ENCODE measurements at regions not wholly inside any gene's neighbourhood (a gene's known extent, or its start where the extent isn't known, plus 50 kb on each side); places are given as distances from the start of the nearest gene placed in this dataset.
A peak's percentile ranks its signal among the peaks of the same experiment; 100 is the strongest.

DNA sequence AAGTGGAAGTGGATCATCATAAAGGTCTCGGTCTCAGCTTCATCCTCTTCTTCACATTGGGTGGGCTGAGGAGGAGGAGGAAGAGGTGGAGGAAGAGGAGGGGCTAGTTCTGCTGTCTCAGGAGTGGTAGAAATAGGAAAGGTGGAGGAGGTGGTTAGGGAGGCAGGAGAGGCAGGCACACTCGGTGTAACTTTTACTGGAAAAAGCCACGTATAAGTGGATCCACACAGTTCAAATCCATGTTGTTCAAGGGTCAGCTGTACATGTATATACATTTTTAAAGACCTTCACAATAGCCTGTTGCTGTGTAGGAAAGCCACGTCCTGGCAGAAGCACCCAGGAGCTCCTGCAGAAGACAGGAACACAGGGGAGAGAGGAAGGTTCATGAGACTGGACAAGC, 110.3 kb upstream of the RAB12 start:
- no peak overlapping the region for H3K27ac ChIP-seq
- DNase-seq (ENCODE audit: low read depth, low spot score): no peak

DNA sequence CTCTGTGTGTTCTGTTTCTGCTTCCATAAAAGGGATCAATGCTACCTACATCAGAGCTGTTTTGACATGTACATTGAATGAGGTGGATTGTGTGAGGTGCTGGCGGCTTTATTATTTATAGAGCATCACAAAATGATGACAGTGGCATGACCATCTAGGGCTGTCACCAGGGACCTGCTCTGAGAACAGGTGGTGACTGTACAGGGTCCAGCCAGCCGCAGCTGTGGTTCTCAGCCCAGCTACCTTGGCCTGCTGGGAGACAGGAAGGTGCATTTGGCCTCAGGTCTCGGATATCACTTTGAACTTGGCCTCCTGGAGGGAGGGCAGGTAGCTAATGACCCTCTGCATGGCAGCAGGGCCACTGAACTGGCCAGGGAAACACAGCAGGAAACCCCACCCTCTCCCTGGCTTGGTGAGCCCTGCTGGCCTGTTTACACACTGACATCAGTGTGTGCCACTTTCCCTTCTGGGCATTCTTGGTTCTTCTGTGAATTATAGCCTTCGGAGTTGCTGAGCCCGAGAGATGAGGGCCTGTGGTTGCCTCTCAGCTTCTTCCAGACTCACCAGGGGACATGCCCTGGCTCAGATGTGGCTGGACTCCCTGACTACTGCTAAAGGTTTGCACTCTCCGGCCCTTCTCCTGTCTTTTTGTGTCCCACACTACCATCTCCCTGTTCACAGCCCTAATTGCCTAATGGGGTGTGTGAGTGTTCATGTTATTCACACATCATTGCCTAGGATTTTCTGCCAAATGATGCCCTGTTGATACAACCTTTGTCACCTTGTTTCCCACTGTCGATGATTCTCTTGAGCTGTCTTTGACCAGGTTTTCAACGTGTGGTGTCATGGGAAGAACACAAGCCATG, 109.2 kb upstream of the RAB12 start:
- DNase-seq (ENCODE audit: low read depth, low spot score): no peak
- no peak overlapping the region for H3K27ac ChIP-seq

DNA sequence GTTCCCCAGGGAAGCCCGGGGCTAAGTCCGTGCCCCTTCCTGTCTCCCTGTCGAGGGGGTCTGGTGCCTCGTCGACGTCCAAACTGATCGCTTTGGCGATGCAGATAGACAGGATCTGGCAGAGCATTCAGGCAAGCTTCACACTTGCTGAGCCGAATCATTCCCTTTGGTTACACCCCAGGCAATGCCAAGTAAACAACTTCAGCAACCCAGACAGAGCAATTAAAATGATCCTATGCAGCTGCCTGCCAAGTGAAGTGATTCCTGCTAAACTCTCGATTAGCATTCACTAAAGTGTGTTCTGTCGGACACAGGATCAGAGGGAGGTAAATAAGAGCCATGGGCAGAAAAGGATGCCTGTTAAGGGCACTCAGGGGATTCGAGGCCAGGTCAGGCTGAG, 108.2 kb upstream of the RAB12 start:
- no peak for DNase-seq (ENCODE audit: low read depth, low spot score)
- no peak overlapping the region for H3K27ac ChIP-seq

DNA sequence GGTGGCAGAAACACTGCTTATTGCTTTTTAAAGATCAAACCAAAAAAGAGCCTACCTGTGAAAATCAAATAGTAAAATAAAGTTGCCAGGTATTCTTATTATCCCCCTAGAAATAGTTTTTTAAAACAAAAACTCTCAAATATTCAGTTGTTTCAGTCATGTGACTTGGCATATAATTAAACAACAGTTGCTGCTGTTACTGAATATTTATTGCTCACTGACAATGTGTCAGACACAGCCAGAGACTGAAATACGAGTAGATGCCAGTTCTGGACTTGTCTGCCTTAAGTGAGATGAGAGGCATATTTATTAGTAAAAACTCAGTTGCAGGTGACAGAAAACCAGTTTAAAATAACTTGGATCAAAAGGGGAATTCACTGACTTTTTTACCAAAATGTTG, 106.0 kb upstream of the RAB12 start:
- DNase-seq (ENCODE audit: low read depth, low spot score): no peak

DNA sequence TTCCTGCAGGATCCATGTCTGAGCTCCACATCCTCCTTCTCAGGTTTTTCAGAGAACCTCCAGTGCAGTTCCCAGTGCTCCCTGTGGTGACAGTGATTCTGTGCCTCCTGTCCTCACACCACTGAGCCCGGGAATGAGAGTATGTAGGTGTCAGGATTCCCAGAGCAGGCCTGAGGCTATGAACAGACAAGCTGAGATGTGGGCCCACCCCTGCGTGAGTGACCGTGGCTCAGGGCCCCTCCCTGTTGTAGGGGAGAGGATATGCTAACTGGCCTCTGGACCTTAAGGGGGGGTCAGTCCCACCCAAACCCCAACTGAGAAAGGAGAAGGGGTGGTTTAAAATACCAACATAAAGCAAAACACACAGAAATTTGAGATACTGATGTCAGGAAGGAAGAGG, 104.8 kb upstream of the RAB12 start:
- DNase-seq (ENCODE audit: low read depth, low spot score): no peak
- no peak overlapping the region for H3K27ac ChIP-seq

More for the DNA sequence above, 106.0 kb upstream of the RAB12 start:
- no peak overlapping the region for H3K27ac ChIP-seq

DNA sequence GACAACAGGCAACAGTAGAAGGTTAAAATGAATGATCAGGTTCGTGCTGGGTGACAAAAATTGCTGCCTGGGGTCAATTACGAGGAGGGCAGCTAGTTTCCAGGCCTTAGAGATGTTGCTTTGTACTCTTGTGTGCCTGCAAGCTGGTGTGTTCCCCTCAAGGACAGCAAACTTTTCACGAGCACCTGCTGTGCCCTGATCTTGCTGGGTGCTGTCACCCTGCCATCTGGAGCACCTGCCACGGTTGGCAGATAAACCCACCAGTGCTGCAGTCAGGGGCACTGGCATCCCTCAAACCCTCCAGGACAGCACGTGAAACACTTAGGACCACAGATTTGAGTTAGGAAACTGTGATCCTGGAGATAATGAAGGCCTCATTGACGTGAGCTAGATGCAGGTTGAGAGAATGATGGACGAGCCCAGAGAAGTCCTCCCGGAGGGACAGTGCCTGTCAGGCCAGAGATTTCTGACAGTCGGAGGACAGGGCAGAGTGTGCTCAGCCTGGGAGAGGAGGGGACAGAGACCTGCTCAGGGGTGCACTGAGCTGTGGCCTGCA, 104.3 kb upstream of the RAB12 start:
- DNase-seq (ENCODE audit: low read depth, low spot score): no peak
- H3K27ac ChIP-seq: no peak overlapping the region

DNA sequence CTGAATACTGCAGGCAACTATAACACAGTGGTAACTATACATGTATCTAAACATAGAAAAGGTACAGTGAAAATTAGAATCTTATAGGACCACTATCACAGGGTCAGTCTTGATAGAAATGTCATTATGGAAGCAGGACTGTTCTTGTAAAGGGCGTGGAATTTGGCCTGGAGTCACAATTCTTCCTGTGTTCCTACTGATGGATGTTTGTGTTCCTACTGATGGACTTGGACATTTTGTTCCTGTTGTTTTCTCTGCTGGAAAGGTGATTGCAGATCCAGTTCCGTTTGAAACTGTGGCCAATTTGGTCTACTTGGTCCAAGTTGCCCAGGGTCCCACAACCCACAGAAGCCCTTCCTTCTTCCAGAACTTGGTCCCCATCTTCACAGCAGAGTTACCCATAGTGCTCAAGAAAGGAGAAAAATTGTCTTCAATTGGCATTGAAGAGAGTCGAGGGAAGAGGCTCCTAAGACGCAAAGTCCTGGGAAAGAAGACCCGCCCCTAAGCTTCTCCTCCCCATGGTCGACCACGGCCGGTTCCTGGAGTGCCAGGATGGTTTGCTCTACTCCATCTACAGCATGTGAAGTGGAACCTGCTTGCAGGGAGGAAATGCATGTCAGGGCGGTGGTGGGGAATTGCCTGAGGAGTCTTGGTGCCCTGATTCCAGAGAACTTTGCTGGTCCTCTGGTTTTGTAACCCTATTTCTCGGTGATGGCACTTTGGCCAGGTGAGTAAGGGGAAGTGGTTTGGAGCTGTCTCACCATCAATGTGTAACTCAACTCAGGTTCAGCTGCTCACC, 102.8 kb upstream of the RAB12 start:
- no peak overlapping the region for H3K27ac ChIP-seq
- DNase-seq (ENCODE audit: low read depth, low spot score): no peak

DNA sequence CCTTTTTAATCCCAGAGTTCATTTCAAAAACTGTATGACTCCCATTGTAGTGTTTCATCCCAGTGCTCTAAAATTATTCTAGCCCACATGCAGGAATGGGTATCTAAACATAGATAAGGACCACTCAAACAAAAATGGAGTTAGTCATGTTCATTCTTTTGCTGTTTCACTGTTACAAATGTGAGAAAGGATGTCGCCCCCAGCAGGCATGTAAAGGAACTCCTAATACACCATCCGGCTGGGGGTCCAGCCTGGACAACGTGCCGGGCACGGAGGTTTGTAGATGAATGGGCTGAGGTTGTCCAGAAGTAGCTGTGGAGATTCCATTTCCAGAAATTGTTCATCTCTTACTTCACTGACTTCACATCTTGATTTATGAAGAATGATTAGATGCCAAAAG, 101.9 kb upstream of the RAB12 start:
- no peak for DNase-seq (ENCODE audit: low read depth, low spot score)
- no peak overlapping the region for H3K27ac ChIP-seq

DNA sequence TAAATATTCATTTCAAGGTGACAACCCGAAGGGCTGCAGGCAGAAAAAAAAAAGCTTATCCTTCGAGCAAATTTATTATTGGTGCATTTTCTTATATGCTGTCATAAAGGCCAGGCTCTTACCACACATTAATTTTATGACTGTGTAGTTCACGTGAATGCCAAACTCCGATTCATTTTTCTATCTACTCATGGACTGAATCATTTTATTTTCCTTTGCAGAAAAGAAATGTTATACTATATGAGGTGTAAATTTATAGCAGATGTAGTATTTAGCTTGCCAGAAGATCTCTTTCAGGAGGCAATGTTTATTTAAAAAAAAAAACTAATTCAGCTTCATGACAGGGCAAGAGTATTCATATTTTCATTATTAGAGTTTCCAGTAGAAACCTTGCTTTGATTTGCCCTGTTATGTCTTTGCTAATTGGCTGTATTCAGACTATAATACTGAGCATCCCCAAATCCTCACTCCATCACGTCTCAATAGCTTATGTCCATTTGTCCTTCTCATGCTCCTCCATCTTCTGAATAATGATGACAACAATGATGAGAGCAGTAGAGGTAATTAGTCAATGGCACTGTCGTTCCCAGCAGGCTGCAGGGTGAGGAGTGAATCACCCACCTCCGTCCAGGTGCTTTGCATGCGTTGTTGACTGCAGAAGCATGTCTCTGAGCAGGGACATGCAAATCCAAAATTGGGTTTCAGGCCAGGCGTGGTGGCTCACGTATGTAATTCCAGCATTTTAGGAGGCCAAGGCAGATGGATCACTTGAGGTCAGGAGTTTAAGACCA, 101.1 kb upstream of the RAB12 start:
- H3K27ac ChIP-seq: no peak overlapping the region
- DNase-seq (ENCODE audit: low read depth, low spot score): no peak

DNA sequence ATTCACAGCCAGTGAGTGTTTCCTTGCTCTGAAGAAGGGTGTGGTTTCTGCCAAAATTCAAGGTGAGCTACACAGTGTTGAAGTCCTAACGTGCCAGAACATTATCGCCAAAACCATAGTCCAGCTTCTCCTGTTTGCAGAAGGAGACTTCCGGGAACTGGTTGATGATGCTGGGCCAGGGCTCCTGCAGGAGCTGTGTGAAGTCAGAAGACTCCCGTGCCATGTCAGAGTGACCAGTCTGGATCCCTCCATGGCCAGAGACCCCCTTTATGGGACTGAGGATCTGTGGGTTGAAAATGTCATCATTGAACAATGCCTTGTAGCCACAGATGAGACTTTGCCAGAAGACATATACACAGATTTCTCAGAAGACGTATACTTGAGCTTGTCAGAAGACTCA, 96.0 kb upstream of the RAB12 start:
- H3K27ac ChIP-seq: no peak overlapping the region
- DNase-seq (ENCODE audit: low read depth, low spot score): no peak

DNA sequence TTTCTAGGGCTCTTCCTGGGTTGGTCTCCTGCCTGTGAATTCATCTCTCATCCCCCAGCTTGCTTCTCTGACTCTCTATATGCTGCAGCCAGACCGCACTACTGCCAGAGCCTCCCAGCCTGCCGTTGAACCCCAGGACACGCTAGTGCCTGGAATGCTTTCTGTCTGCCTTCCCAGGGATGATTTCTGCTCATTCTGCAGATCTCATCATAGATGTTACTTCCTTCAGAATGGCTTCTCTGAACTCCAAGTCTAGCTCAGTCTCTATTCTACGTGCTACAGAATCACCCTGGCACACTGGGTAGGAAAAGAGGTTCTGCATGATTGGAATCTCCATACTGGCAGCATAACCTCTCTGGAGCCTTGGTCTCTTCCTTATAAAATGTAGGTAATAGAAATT, 94.8 kb upstream of the RAB12 start:
- H3K27ac ChIP-seq: no peak overlapping the region
- DNase-seq (ENCODE audit: low read depth, low spot score): no peak

DNA sequence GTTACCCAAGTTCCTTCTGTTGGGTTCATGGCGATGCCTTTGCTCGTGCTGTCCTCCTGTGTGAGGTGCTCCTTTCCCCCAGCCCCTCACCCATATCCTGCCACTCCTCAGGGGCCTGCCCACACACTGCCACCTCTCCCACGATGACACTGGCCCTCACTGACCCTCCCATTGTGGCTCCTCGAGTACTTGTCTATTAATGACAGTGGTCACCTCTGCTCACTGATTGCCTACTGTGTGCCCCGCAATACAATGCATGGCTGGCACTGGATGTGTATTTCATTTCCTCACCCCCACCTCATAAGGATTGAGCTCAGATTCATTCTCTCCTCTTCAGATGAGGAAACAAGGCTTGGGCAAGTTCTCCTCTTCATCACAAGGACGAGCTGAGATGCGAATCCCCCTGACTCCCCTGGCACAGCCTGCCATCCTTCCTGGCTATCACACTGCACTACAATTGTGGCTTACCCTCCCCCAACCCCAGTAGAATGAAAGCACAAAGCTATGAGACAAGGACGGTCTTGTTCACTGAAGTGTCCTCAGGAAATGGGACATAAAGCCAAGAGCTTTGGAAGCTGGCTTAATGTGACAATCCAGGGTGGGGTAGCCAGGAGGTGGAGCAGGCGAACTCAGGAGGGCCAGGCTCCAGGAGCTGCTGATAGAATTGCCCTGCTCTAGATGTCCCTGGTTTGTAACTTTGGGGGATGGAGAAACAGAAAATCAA, 93.9 kb upstream of the RAB12 start:
- H3K27ac ChIP-seq: no peak overlapping the region
- no peak for DNase-seq (ENCODE audit: low read depth, low spot score)

DNA sequence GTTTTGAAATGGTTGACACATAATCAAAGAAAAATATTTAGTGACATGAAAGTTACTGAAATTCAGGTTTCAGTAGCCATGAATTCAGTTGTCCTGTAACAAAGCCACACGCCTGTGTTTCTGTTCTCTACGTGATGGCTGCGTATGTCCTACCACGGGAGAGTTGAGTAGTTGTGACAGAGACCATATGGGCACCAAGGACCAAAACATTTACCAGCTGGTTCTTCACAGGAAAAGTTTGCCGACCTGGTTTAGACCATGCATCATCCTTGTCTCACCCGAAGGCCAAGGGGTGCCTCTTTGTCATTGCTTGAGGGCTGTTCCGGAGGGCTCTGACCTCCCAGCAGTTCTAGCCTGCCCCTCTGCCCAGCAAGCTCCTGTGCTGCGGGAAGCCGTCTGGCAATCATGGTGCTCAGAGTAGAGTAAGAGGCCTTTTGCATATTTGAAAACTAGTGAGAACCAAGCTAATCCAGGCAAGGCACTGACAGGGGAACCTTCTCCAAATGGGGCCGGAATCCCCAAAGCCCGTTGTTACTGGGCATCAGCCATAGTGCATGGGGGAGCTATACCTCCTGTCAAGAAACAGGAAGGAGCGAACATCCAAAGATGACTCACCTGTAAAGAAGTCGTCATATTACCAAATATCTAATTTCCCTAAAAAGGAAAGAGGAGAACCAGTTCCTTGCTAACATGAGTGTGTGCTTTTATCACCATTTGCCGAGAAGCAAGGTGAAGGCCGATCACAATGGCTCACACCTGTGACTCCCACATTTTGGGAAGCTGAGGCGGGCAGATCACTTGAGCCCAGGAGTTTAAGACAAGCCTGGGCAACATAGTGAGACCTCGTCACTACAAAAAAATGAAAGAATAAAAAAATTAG, 92.6 kb upstream of the RAB12 start:
- peak overlapping the region; percentile 56 for H3K27ac ChIP-seq
- peak; percentile 80 for DNase-seq (ENCODE audit: low read depth, low spot score)

DNA sequence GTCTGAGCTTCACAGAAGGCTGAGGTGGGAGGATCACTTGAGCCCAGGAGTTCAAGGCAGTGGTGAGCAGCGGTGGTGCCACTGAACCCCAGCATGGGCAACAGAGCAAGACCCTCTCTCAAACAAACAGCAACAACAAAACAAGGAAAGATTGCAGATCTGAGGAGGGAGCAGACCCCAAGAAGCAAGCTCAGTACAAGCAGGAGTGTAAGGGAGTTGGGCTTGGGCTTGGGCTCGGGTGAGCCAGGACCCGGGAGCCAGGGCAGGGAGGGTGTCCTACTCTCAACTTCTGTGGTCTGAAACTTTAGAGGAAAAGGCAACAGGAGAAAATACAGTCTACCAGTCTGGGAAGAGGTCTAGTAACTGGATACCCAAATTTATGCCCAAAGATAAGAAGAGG, 92.0 kb upstream of the RAB12 start:
- DNase-seq (ENCODE audit: low read depth, low spot score): no peak
- H3K27ac ChIP-seq: peak overlapping the region; percentile 56

DNA sequence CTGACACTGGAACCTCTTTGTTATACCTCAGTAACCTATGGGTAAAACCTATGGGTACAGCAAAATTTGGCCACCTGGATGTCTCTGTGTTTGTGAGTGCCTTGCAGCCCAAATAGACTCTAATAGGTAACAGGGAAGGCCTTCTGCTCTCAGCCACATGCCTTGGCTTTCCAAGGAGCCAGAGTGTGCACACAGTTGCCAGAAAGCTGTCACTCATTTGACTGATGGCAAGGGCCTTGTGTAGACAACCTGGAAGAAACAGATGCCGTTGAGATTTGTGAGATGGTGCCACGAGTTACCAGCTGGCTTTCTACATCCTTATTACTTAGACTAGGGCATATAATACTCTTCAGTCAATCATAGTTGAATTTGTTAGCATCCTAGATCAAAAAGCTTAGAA, 90.1 kb upstream of the RAB12 start:
- no peak overlapping the region for H3K27ac ChIP-seq
- no peak for DNase-seq (ENCODE audit: low read depth, low spot score)

DNA sequence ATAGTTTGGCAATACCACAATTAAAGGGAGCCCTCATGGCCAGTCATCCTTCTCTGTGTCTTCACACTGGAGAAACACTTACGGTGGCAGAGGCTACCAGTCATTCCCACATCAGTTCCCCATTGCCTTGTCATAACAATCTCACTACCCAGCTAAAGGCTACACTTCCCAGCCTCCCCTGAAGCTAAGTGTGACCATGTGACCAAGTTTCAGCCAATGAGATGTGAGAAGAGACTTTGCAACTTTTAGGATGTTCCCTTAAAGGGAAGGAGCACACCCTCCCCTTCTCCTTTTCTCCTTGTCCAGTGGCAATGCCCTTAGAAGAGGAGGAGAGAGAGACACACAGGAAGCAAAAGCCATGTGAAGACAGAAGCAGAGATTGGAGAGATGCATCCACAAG, 89.0 kb upstream of the RAB12 start:
- no peak overlapping the region for H3K27ac ChIP-seq
- DNase-seq (ENCODE audit: low read depth, low spot score): no peak

DNA sequence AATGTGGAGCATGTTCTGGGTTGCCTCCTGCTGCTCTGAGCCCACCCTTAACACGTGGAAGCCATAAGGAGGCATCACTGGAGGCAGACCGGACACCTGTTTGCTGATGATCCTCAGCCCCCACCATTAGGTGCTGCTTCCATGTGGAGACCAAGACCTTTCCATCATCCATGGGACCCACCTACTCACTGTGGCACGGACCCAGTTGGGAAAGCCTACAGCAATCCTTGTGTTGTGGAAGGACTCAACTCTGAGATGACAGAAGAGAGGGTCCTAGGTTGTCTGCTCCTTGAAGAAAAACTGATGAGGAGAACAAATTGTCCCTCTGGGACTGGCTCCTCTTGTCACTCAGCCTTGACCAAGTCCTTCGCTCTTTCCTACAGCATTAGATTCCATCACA, 86.5 kb upstream of the RAB12 start:
- no peak for DNase-seq (ENCODE audit: low read depth, low spot score)
- H3K27ac ChIP-seq: no peak overlapping the region

DNA sequence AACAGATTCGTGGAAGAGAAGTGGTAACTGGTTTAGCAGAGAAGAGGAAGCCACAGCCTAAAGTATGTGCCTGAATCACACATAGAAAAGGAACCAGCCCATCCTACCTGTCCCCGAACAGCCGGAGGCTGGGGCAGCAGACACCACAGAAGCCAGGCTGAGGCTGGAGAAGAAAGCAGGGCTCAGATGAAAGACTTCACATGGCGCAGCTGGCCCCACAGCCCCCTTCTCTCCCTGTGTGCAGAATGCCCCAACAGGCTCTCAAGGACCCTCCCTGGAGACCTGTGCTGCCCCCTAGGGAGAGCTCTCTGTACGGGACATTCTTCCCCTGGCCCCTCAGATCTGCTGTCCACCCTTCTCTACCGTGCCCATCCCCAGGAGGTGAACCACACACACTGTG, 83.5 kb upstream of the RAB12 start:
- H3K27ac ChIP-seq: no peak overlapping the region
- DNase-seq (ENCODE audit: low read depth, low spot score): no peak

DNA sequence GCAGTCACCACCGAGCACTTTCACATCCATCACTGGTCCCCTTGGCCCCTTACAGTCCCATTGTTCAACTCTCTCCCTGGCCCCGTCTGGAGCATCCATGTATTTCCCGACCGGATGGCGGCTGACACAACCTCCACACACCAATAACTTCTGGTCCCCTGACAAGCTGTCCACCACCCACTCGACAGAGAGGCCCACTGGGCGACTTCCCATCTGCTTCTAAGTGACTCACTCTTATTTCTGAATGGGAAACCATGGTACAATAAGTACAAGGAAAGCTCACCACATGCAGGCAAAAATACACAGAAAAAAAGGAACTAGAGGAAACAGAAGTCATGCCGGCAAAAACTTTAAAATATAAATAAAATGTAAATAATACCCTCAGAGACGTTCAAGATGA, 82.9 kb upstream of the RAB12 start:
- H3K27ac ChIP-seq: no peak overlapping the region
- no peak for DNase-seq (ENCODE audit: low read depth, low spot score)

Data from epithelial cell of prostate (primary cell).